IPS-NIHi7 (cell line): ENCODE measurements at regions not wholly inside any gene's neighbourhood (a gene's known extent, or its start where the extent isn't known, plus 50 kb on each side); places are given as distances from the start of the nearest gene placed in this dataset.
"Not testable (repeated sequence)": the region's sequence is repeated elsewhere in the genome, so short reads cannot be mapped to it uniquely, and the experiment has no call there.

Experiments used
- DNase-seq: peaks from one replicate; pipeline ENCODE4 v3.0.0; 2012; ENCODE audit warnings: mixed read lengths; ENCODE audit errors: extremely low spot score

GRCh38 chr7:15054304-15054703 is 151.8 kb upstream of the DGKB start:
- DNase-seq: not testable (repeated sequence)

- DNase-seq: no peak
Observed at GRCh38 chr7:15049157-15049556, 146.6 kb upstream of the DGKB start.

DNA sequence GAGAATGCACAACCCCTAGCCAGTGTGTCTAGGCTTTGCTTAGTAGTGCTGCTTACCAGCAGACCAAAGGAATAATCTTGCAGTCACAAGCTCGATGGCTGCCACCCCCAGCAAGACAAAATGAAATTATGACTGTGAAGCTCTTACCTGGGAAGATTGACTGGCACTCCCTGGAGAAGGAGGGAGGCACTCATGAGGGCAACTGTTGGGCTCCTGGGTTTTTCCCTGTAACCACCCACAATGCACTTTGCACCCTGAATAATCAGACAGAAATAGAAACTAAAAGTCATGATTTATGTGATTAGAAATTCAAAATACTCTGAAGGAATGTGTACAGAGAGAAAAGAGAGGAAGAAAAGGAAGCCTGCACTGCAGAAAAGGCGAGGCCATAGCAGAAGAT is 144.3 kb upstream of the DGKB start:
- no peak for DNase-seq

DNA sequence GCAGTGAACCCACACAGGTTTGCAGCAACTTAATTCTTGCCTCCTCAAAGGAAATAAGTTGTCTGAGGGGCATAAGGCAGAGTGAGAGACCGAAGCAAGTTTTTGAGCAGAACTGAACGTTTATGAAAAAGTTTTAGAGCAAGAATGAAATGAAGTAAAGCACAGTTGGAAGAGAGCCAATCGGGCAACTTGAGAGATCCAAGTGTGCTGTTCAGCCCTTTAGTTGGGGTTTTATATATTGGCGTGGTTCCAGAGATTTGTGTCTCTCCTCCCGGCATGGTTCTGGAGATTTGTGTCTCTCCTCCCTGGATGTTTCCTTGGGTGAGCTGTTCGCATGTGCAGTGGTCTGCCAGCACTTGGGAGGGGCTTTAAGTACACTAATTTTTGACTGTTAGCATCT is 141.4 kb upstream of the DGKB start:
- DNase-seq: no peak

DNA sequence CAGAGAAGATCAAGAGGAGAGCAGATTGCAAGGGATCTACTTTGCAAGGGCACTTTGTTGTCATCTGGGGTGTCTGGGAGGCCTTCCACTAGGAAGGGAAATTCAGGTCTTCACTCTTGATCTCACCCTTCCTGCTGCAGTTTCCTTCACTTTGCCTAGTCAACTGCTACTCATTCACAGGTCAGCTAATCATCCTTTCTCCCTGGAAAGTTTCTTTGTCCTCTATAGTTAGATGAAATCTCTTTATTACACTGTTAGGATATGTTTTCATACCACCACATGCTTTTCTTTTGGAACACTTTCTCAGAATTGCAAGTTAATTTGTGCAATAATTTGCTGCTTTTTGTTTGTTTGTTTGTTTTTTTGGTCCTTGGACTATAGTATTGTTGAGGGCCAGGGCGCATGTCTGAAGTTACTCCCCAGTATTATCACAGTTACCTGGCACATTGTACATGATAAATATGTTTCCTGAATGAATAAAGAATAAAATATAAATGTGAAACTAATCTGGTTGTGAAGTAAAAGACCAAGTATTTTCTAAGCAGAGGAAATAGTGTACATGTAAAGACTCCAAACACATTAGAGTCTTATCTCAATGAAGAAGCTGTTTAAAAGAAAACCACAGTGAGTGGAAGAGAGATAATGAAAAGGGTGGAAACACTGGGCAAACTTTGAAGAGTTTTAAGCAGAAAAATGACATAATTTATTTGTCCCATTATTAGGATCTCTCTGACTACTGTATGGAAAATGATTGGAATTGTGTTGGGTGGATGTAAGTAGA is 139.9 kb upstream of the DGKB start:
- DNase-seq: no peak

GRCh38 chr7:15041226-15041625 is 138.7 kb upstream of the DGKB start:
- no peak for DNase-seq

DNA sequence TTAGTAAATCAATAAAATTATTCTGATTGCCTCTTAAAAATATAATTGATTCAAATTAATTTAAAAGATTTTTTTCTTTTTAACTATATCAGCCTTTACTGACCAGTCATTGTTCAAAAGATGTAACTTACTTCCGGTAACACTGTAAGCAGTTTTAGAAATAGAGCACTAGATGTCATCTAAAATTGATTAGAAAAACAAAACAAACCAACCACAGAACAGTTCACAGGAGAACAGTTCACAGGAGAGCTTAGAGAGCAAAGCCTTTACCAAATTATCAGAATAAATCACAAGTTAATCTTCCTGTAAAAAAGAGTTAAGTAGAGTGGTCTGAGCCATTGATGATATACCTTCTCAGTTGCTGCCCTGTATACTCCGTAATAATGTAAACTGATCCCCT is 133.3 kb upstream of the DGKB start:
- DNase-seq: no peak

- DNase-seq: no peak
Observed at GRCh38 chr7:15033039-15033438, 130.5 kb upstream of the DGKB start.

DNA sequence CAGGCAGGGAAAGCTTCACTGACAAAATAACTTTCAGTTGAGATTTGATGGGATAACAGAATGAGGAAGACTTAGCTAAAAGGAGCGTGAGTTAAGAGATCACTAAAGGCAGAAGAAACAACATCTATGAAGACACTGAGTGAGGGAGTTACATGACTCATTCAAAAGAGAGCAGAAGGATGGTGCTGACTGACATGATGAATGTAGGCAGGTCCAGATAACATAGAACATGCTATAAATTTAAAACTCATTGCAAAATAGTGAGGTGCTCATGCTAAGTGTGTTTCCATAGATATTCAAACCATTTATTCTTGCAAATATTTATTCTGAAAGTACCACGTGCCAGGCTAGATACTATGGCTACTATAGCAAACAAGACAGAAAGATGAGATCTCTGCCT is 116.4 kb upstream of the DGKB start:
- DNase-seq: no peak

GRCh38 chr7:15016766-15017165 is 114.2 kb upstream of the DGKB start:
- DNase-seq: no peak

DNA sequence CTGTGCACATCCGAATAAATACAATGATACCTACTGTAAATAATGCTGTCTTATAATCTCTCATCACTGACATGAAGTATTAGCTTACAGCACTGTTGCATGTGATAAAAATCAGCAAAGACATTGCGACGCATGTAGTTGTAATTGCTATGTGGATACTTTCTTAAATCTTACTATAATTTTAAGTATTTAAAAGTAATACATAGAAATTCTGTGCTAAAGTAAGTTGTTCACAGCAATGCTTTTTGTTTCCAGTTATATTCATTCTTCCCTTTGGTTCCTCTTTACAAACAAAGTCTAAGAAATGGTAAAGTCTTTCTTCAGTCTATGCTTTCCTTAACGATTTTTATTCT is 113.7 kb upstream of the DGKB start:
- no peak for DNase-seq

DNA sequence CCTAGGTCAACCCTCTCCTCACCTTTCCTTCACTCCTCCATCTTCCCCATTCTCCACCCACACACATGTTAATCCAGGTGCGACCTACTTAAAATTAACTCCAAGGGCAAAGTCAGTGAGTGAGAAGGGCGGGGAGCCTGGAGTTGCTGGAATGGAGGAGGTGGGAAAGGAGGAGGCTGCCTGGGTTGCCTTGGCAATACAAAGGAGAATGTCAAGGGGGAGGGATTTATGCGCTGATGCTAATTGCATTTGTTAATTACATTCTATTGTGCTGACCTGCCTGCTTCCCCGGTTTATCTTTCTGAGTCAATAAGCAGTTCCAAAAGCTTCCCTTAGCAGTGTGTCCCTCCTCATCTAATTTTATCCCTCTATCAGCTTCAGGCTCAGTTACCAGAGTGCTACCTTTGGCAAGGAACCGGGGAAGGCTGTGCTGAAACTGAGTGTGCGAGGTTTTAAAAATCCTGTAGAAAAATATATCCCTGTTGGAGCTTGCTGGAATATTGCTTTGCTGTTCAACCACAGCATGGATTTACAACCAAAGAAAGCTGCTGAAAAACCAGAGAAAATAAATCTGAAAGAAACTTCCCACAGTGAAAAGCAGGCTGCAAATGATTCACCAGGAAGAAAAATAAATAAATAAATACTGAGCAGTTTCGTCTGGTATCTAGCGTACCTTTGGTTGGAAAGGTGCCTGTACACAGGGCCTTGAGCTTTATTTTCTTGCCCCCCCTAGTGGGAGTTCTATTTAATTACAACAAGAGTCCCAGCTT is 113.2 kb upstream of the DGKB start:
- DNase-seq: peak; percentile 79

DNA sequence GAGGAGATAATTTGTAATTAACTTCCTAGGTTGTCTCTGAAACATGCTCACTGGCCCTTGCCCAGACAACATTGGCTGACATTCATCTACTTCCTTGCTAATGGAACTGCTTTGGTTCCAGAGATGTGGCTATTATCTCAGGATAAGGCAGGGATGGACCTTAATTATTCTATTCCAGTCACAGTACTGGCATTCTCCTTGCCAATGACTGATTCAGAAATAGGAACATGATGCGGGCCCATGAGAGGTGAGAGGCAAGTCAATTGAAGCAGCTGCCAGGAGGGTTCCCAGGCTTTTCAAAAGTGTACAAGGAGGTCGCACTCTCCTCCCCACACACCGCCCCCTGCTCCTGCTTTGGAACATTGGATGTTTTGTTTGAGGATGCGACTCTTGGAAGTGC is 109.6 kb upstream of the DGKB start:
- no peak for DNase-seq

DNA sequence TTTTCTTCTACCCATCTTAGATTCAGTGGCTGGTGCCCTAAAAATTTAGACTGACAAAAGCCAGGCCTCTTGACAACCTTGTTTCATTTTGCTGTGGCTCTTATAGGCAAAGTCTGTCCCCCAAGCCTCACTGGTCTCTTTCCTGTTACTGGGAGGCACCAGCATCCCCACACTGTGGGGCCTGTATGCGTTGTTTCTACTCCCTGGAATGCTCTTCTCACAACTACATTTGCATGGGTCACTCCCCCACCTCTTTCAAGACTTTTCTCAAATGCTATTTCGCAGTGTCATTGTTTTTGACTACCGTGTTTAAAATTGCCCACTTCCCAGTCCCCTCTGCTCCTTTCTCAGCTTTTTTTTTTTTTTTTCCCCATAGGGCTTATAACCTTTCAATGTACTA is 108.7 kb upstream of the DGKB start:
- DNase-seq: no peak

GRCh38 chr7:15007507-15007906 is 105.0 kb upstream of the DGKB start:
- DNase-seq: peak; percentile 51

DNA sequence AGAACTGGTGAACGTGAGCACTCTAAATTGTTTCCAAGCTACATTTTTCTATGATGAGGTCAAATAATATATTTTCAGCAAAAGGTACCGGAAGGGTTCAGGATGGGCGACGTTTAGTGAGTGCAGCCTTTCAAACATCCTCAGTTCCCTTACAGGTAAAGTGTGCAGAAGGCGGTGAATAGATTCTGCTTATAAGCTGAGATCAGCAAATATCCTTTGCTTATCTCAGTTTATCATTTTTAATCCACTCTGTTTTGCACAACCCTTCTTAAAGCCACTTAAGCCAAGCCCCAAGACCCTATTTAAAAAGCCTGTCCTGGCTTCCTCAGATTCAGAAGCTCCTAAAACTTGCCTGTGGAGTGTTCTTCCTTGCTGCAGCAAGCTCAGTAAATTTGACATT is 103.1 kb upstream of the DGKB start:
- no peak for DNase-seq

GRCh38 chr7:15000157-15000556 is 97.6 kb upstream of the DGKB start:
- no peak for DNase-seq

- no peak for DNase-seq
Observed at GRCh38 chr7:14999331-14999730, 96.8 kb upstream of the DGKB start.

- DNase-seq: no peak
Observed at GRCh38 chr7:14995774-14996173, 93.2 kb upstream of the DGKB start.

DNA sequence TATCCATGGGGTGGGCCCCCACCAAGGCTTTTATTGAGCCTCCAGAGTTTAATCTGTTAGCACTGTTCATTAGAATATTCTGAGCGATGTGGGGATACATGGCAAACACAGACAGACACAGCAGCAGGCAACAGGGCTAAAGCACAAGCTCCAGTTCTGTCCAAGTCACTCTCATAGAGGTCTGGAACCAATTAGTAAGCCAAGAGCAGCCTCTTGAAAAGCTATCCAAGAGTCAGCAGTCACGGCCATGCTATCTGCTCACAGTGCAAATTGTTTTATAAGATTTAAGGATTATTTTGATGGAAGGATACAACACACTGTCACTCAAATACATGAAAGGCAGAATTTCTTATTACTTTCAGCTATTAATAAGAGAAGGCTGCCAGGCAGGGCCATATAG is 86.4 kb upstream of the DGKB start:
- DNase-seq: no peak

GRCh38 chr7:14978687-14979086 is 76.1 kb upstream of the DGKB start:
- DNase-seq: no peak

DNA sequence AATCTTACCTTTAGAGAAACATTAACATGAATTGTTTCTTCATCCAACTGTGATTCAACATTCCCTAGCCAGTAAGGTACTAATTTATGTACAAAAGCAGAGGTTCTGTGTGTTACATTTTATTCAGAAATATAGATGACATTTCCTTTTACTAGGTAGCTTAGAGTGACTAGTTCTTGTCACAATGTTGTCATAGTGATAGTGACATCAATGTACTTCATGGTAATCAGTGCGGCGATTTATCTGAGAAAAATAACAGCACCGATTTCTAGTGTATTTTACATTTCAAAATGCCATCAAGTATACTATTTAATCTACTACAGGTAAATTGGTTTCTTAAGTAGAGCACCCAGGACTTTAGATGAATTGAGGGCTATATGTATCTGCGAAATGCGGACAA is 72.1 kb upstream of the DGKB start:
- no peak for DNase-seq

- no peak for DNase-seq
Observed at GRCh38 chr7:14973712-14974428, 71.3 kb upstream of the DGKB start.
